Endothelial cell of umbilical vein (primary cell): ENCODE measurements at regions not wholly inside any gene's neighbourhood (a gene's known extent, or its start where the extent isn't known, plus 50 kb on each side); places are given as distances from the start of the nearest gene placed in this dataset.

Experiments used
- BruUV-seq: library from RNA; stranded (reverse); fragments of 400-500 nt; replicated peaks from 2 replicates; lab custom pipeline; 2021; lab: Mats Ljungman, UMichigan
- CTCF ChIA-PET: fragments of 300-600, 350-600 bp; sonication (Branson Sonifier 250); formaldehyde crosslinking; loops from one replicate; lab custom pipeline; 2021; ENCODE audit warnings: antibody characterized with exemption, inconsistent platforms; lab: Charles Lee
- POLR2A ChIA-PET: fragments of 300-600, 350-600 bp; sonication (Branson Sonifier 250); formaldehyde crosslinking; loops from one replicate; lab custom pipeline; 2021; ENCODE audit warnings: antibody characterized with exemption, inconsistent platforms; lab: Charles Lee
- DNase-seq: peaks from one replicate; pipeline ENCODE4 v3.0.0-alpha.2; 2011; ENCODE audit warnings: low read depth, low spot score
- FAIRE-seq: peaks from 2 replicates; lab custom pipeline; 2011; peaks lifted over from hg19 to GRCh38; lab: Jason Lieb, UNC
- H2AFZ ChIP-seq: 2 replicates; pipeline ENCODE4 v1.6.0; 2012; ENCODE audit warnings: low read depth, low read length, control low read depth, inconsistent platforms
- H3K27ac ChIP-seq: 2 replicates; pipeline ENCODE4 v1.5.1; 2011; ENCODE audit warnings: low read depth, mild to moderate bottlenecking, control low read depth, low read length, moderate library complexity; ENCODE audit not compliant: insufficient read depth
- H3K27me3 ChIP-seq, 2 experiments: 2 replicates each; pipeline versions ENCODE4 v1.6.0 to v1.6.1; 2011; ENCODE audit warnings: low read length in 2 of 2, mixed read lengths in 1 of 2; ENCODE audit not compliant: control insufficient read depth in 2 of 2, insufficient read depth in 2 of 2
- H3K36me3 ChIP-seq, 2 experiments: 2 replicates in 1 of 2; 3 replicates in 1 of 2; pipeline ENCODE4 v1.5.1; 2011; ENCODE audit warnings: low read length in 2 of 2, mild to moderate bottlenecking in 1 of 2, moderate library complexity in 1 of 2; ENCODE audit not compliant: control insufficient read depth in 2 of 2, insufficient read depth in 2 of 2; ENCODE audit errors: extremely low read depth in 1 of 2
- H3K4me1 ChIP-seq: 3 replicates; pipeline ENCODE4 v1.5.1; 2011; ENCODE audit warnings: mild to moderate bottlenecking, low read length; ENCODE audit not compliant: control insufficient read depth, insufficient read depth; ENCODE audit errors: extremely low read depth
- H3K4me2 ChIP-seq: 2 replicates; pipeline ENCODE4 v1.6.1; 2011; ENCODE audit warnings: low read length, control low read depth, mixed read lengths; ENCODE audit not compliant: insufficient read depth
- H3K4me3 ChIP-seq, 3 experiments: fragments of 200-600 bp in 1 of 3; sonication (generic), shearing (Covaris generic) in 1 of 3; replicated peaks in 1 of 3; 2 replicates each; pipeline ENCODE4 v1.5.1; 2011 to 2016; ENCODE audit warnings: control low read depth in 3 of 3, low read length in 3 of 3, mild to moderate bottlenecking in 2 of 3, inconsistent platforms in 1 of 3, low read depth in 1 of 3, moderate library complexity in 1 of 3; ENCODE audit not compliant: insufficient read depth in 1 of 3
- H3K79me2 ChIP-seq: 2 replicates; pipeline ENCODE4 v1.6.0; 2012; ENCODE audit warnings: low read length, inconsistent platforms; ENCODE audit not compliant: control insufficient read depth, insufficient read depth
- H3K9ac ChIP-seq: replicated peaks from 2 replicates; pipeline ENCODE3; 2011; ENCODE audit warnings: low read length, control low read depth; ENCODE audit not compliant: insufficient read depth; ENCODE audit errors: extremely low read depth
- H3K9me1 ChIP-seq: replicated peaks from 3 replicates; pipeline ENCODE4 v1.6.0; 2011; ENCODE audit warnings: mild to moderate bottlenecking, low read length; ENCODE audit not compliant: control insufficient read depth, insufficient read depth; ENCODE audit errors: extremely low read depth
- H3K9me3 ChIP-seq: replicated peaks from 2 replicates; pipeline ENCODE4 v1.5.1; 2012; ENCODE audit warnings: low read length, inconsistent platforms; ENCODE audit not compliant: control insufficient read depth, insufficient read depth
- H4K20me1 ChIP-seq: replicated peaks from 2 replicates; pipeline ENCODE3; 2011; ENCODE audit warnings: mild to moderate bottlenecking, low read length; ENCODE audit not compliant: control insufficient read depth, insufficient read depth; ENCODE audit errors: extremely low read depth
- EZH2 ChIP-seq: IDR thresholded peaks from 2 replicates; pipeline ENCODE4 v1.6.1; 2012; ENCODE audit warnings: borderline replicate concordance, low read depth, mild to moderate bottlenecking, moderate library complexity, low read length, inconsistent platforms; ENCODE audit not compliant: severe bottlenecking
- FOS ChIP-seq: IDR thresholded peaks from 2 replicates; pipeline ENCODE4 v1.6.1; 2011; ENCODE audit warnings: mild to moderate bottlenecking, low read length, moderate library complexity, borderline replicate concordance; ENCODE audit not compliant: insufficient read depth
- GATA2 ChIP-seq: IDR thresholded peaks from 2 replicates; pipeline ENCODE4 v1.7.0; 2011; ENCODE audit warnings: low read depth, mild to moderate bottlenecking, moderate library complexity, mixed read lengths, low read length; ENCODE audit not compliant: insufficient read length, insufficient read depth
- JUN ChIP-seq: IDR thresholded peaks from 2 replicates; pipeline ENCODE4 v1.6.1; 2011; ENCODE audit warnings: borderline replicate concordance, low read depth; ENCODE audit not compliant: insufficient read length, insufficient read depth
- MYC ChIP-seq: IDR thresholded peaks from one replicate; pipeline ENCODE4 v1.6.1; 2011; ENCODE audit warnings: mild to moderate bottlenecking, low read depth, low read length
- POLR2A ChIP-seq: IDR thresholded peaks from 2 replicates; pipeline ENCODE4 v1.6.1; 2012; ENCODE audit warnings: low read depth, mild to moderate bottlenecking, control low read depth, low read length
- POLR2AphosphoS5 ChIP-seq: IDR thresholded peaks from 2 replicates; pipeline ENCODE4 v1.6.1; 2012; ENCODE audit warnings: low read depth, mild to moderate bottlenecking, control low read depth, low read length, moderate library complexity; ENCODE audit not compliant: insufficient read depth
- dilution Hi-C: fragments of 300-500 bp; cut with MboI; formaldehyde crosslinking; loops from one replicate; pipeline ENCODE4 v1.15.0; 2019; ENCODE audit warnings: low sequenced_read_pairs; ENCODE audit not compliant: extremely low pct_ligation_motif_present
- intact Hi-C: fragments of 100-400 bp; cut with micrococcal nuclease; formaldehyde crosslinking; loops from one replicate; pipeline ENCODE4 v1.10.0; 2022
- TF ChIP-seq, protein P1 (sequence below), 2 donors: IDR thresholded peaks; 1 replicate in 1 of 2; 2 replicates in 1 of 2; pipeline ENCODE4 v1.5.1; 2011; ENCODE audit warnings: low read length in 2 of 2, mild to moderate bottlenecking in 2 of 2, moderate library complexity in 2 of 2, control low read depth in 1 of 2, inconsistent platforms in 1 of 2, low read depth in 1 of 2; ENCODE audit not compliant: insufficient read depth in 1 of 2; ENCODE audit errors: extremely low read depth in 1 of 2
- TF ChIP-seq, protein P2 (sequence below): IDR thresholded peaks from 2 replicates; pipeline ENCODE4 v1.6.1; 2011; ENCODE audit not compliant: insufficient read depth, insufficient read length

DNA sequence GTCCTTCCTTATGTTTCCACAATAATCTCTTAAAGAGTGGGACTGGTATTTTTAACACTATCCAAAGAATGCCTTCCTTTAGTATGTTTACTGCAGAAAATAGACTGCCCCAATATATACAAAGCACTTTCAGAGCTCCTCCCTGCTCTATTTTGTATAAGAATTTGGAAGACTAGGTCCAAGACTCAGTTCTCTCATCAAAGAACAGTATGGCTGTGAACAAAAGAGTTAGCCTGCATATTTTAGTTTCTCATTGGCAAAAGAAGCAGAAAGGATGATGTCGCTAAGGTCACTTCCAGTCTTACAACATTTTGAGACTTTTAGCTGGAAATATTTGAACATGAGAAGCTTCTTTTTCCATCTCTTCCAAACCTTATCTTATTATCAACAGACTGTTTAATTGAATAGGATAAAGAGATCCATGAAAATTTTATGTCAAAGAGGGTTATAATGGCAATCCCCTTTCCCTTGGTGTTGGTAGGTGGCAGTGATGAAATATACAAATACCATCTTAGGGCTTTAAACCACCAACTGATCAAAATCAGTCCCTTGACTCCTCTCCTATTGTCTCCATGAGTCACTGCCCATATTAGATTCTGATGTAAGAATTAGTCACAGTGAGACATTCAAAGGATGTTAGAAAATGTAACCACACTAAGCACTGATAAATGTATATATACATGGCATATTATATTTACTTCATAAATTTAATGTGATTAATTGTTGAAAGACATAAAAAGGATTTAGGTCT is 266.9 kb upstream of the DSEL start:
- dilution Hi-C loops: no loop called here
- DNase-seq (peak; percentile 75), FAIRE-seq (peak; percentile 33)
- Histone ChIP-seq H3K79me2 (no peaks in the 10 kb centered on the region), H2AFZ (no peak overlapping the region), H3K9ac (no peak overlapping the region), H3K4me3 (no peak overlapping the region), H3K27me3 (no peaks in the 10 kb centered on the region), H3K9me3 (no peaks in the 10 kb centered on the region), H3K4me1 (peaks cover 9% of the 10 kb centered on the region), H4K20me1 (no peaks in the 10 kb centered on the region), H3K27ac (peak overlapping the region; percentile 37), H3K4me2 (no peak overlapping the region), H3K36me3 (no peaks in the 10 kb centered on the region), H3K9me1 (no peaks in the 10 kb centered on the region)
- ChIA-PET CTCF (interaction anchor here (0.8 to 1.7 kb wide), 4 partner anchors 12 to 267 kb away, joined by 3 to 7 read pairs (median 4); partner anchors contain the start of gene DSEL), POLR2A (interaction anchor here (0.6 kb wide), 1 partner anchor 465 kb away, joined by 7 read pairs; no protein-coding TSS in a partner anchor)
- TSS peak; percentile 94 for BruUV-seq
- TF ChIP-seq MYC (no peak), POLR2AphosphoS5 (no peak), EZH2 (no peak), GATA2 (peak; percentile 88), JUN (peak; percentile 90), FOS (peak; percentile 96), POLR2A (no peak)
- TF ChIP-seq, protein P1, sequence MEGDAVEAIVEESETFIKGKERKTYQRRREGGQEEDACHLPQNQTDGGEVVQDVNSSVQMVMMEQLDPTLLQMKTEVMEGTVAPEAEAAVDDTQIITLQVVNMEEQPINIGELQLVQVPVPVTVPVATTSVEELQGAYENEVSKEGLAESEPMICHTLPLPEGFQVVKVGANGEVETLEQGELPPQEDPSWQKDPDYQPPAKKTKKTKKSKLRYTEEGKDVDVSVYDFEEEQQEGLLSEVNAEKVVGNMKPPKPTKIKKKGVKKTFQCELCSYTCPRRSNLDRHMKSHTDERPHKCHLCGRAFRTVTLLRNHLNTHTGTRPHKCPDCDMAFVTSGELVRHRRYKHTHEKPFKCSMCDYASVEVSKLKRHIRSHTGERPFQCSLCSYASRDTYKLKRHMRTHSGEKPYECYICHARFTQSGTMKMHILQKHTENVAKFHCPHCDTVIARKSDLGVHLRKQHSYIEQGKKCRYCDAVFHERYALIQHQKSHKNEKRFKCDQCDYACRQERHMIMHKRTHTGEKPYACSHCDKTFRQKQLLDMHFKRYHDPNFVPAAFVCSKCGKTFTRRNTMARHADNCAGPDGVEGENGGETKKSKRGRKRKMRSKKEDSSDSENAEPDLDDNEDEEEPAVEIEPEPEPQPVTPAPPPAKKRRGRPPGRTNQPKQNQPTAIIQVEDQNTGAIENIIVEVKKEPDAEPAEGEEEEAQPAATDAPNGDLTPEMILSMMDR (IDR thresholded peaks at IDR 0.05; ENCODE audit: extremely low read depth in 1 of 2, insufficient read depth in 1 of 2, low read depth in 1 of 2, low read length in 2 of 2): no peak
- TF ChIP-seq, protein P2, sequence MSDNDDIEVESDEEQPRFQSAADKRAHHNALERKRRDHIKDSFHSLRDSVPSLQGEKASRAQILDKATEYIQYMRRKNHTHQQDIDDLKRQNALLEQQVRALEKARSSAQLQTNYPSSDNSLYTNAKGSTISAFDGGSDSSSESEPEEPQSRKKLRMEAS: no peak
- intact Hi-C loops: no loop called here
